ENCODE measurements at regions not wholly inside any gene's neighbourhood (a gene's known extent, or its start where the extent isn't known, plus 50 kb on each side); places are given as distances from the start of the nearest gene placed in this dataset.

DNA sequence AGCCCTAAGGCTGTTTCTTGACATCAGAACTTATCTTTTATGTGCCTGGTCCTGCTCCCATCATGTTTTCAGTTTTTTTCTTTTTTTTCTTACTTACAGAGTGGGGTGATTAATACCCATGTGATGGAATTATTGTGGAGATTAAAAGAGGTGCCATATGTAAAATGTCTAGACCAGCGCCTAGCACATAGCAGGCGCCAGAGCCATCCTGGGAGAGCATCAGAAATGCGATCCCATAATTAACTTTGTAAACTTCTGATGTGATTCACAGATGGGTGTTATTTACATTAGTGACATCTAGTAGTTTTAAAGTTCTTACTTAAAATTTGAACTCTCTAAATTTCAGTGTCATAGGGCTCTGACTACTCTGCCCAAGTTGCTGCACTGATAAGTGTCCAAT, 66.2 kb upstream of the PGRMC2 start:
- TF ChIP-seq, protein P1, sequence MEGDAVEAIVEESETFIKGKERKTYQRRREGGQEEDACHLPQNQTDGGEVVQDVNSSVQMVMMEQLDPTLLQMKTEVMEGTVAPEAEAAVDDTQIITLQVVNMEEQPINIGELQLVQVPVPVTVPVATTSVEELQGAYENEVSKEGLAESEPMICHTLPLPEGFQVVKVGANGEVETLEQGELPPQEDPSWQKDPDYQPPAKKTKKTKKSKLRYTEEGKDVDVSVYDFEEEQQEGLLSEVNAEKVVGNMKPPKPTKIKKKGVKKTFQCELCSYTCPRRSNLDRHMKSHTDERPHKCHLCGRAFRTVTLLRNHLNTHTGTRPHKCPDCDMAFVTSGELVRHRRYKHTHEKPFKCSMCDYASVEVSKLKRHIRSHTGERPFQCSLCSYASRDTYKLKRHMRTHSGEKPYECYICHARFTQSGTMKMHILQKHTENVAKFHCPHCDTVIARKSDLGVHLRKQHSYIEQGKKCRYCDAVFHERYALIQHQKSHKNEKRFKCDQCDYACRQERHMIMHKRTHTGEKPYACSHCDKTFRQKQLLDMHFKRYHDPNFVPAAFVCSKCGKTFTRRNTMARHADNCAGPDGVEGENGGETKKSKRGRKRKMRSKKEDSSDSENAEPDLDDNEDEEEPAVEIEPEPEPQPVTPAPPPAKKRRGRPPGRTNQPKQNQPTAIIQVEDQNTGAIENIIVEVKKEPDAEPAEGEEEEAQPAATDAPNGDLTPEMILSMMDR (IDR thresholded peaks at IDR 0.05) = no peak
- no peak for TF ChIP-seq POLR2A (IDR thresholded peaks at IDR 0.05)

Measured in esophagus squamous epithelium (tissue), 4 donors.